Thyroid gland (tissue), 4 donors: ENCODE measurements at regions not wholly inside any gene's neighbourhood (a gene's known extent, or its start where the extent isn't known, plus 50 kb on each side); places are given as distances from the start of the nearest gene placed in this dataset.
"Not testable (repeated sequence)": the region's sequence is repeated elsewhere in the genome, so short reads cannot be mapped to it uniquely, and the experiment has no call there.

Source experiments
- POLR2A ChIP-seq, 2 donors: fragments of 450-650 bp; IDR thresholded peaks; one replicate each; pipeline ENCODE4 v1.6.1; 2017; ENCODE audit warnings: antibody characterized with exemption in 2 of 2, mild to moderate bottlenecking in 2 of 2, moderate library complexity in 1 of 2
- TF ChIP-seq, protein P1 (sequence below), 6 experiments: fragments of 200-600 bp in 3 of 6; fragments of 450-650 bp in 3 of 6; sonication (generic) in 3 of 6; IDR thresholded peaks; one replicate each; pipeline ENCODE4 v1.5.1; 2016 to 2019; ENCODE audit warnings: antibody characterized with exemption in 6 of 6, mild to moderate bottlenecking in 2 of 6, inconsistent platforms in 1 of 6, moderate library complexity in 1 of 6

GRCh38 chr1:120513531-120513930 is 98.7 kb downstream of the NBPF8 start:
- TF ChIP-seq, protein P1, sequence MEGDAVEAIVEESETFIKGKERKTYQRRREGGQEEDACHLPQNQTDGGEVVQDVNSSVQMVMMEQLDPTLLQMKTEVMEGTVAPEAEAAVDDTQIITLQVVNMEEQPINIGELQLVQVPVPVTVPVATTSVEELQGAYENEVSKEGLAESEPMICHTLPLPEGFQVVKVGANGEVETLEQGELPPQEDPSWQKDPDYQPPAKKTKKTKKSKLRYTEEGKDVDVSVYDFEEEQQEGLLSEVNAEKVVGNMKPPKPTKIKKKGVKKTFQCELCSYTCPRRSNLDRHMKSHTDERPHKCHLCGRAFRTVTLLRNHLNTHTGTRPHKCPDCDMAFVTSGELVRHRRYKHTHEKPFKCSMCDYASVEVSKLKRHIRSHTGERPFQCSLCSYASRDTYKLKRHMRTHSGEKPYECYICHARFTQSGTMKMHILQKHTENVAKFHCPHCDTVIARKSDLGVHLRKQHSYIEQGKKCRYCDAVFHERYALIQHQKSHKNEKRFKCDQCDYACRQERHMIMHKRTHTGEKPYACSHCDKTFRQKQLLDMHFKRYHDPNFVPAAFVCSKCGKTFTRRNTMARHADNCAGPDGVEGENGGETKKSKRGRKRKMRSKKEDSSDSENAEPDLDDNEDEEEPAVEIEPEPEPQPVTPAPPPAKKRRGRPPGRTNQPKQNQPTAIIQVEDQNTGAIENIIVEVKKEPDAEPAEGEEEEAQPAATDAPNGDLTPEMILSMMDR (IDR thresholded peaks at IDR 0.05): not testable (repeated sequence)
- TF ChIP-seq POLR2A (IDR thresholded peaks at IDR 0.05): not testable (repeated sequence)
